MM.1S (cell line): ENCODE measurements at regions not wholly inside any gene's neighbourhood (a gene's known extent, or its start where the extent isn't known, plus 50 kb on each side); places are given as distances from the start of the nearest gene placed in this dataset.
A peak's percentile ranks its signal among the peaks of the same experiment; 100 is the strongest.

Source experiments
- DNase-seq: peaks from one replicate; pipeline ENCODE4 v3.0.0-alpha.2; 2015
- H2AFZ ChIP-seq: fragments of 300-600 bp; sonication (generic); 2 replicates; pipeline ENCODE4 v1.6.0; 2016; ENCODE audit warnings: antibody characterized with exemption, low read length
- H3F3A ChIP-seq: fragments of 300-600 bp; sonication (generic); 2 replicates; pipeline ENCODE4 v1.6.1; 2016; ENCODE audit warnings: mild to moderate bottlenecking, antibody characterized with exemption, low read length, moderate library complexity, mixed read lengths; ENCODE audit not compliant: insufficient read depth
- H3K27ac ChIP-seq: fragments of 300-600 bp; sonication (generic); 2 replicates; pipeline ENCODE4 v1.5.1; 2016; ENCODE audit warnings: mild to moderate bottlenecking, low read length
- H3K27me3 ChIP-seq: fragments of 300-600 bp; sonication (generic); replicated peaks from 2 replicates; pipeline ENCODE4 v1.6.0; 2016; ENCODE audit warnings: low read length; ENCODE audit not compliant: insufficient read depth
- H3K36me3 ChIP-seq: fragments of 300-600 bp; sonication (generic); replicated peaks from 2 replicates; pipeline ENCODE4 v1.6.1; 2016; ENCODE audit warnings: mild to moderate bottlenecking, low read length, mixed read lengths; ENCODE audit not compliant: insufficient read depth
- H3K4me1 ChIP-seq: fragments of 300-600 bp; sonication (generic); 2 replicates; pipeline ENCODE4 v1.6.1; 2016; ENCODE audit warnings: low read length, mixed read lengths
- H3K4me2 ChIP-seq: fragments of 300-600 bp; sonication (generic); 2 replicates; pipeline ENCODE4 v1.6.0; 2016; ENCODE audit warnings: low read depth, low read length
- H3K4me3 ChIP-seq: fragments of 300-600 bp; sonication (generic); 2 replicates; pipeline ENCODE4 v1.5.1; 2016; ENCODE audit warnings: low read length, mixed read lengths
- H3K79me2 ChIP-seq: fragments of 300-600 bp; sonication (generic); 2 replicates; pipeline ENCODE4 v1.6.1; 2016; ENCODE audit warnings: mixed run types, low read length, mixed read lengths
- H3K9ac ChIP-seq: fragments of 300-600 bp; sonication (generic); 2 replicates; pipeline ENCODE4 v1.6.1; 2016; ENCODE audit warnings: low read length, mixed read lengths
- H3K9me2 ChIP-seq: fragments of 300-600 bp; sonication (generic); replicated peaks from 2 replicates; pipeline ENCODE4 v1.6.1; 2016; ENCODE audit warnings: mild to moderate bottlenecking, low read length, mixed read lengths; ENCODE audit not compliant: insufficient read depth
- H3K9me3 ChIP-seq: fragments of 300-600 bp; sonication (generic); replicated peaks from 2 replicates; pipeline ENCODE4 v1.6.1; 2016; ENCODE audit warnings: mild to moderate bottlenecking, low read length, mixed read lengths; ENCODE audit not compliant: insufficient read depth
- H4K20me1 ChIP-seq: fragments of 300-600 bp; sonication (generic); 2 replicates; pipeline ENCODE4 v1.6.1; 2016; ENCODE audit warnings: mild to moderate bottlenecking, low read length, moderate library complexity, mixed read lengths; ENCODE audit not compliant: insufficient read depth
- CTCF ChIP-seq: fragments of 300-600 bp; sonication (generic); IDR thresholded peaks from 2 replicates; pipeline ENCODE4 v1.5.1; 2016; ENCODE audit warnings: antibody characterized with exemption, low read length, mixed read lengths
- EZH2 ChIP-seq: fragments of 300-600 bp; sonication (generic); optimal IDR thresholded peaks from 2 replicates; pipeline ENCODE3; 2017; ENCODE audit warnings: low read depth, mild to moderate bottlenecking, antibody characterized with exemption, low read length, mixed read lengths
- EZH2phosphoT487 ChIP-seq: fragments of 300-600 bp; sonication (generic); IDR thresholded peaks from 2 replicates; pipeline ENCODE4 v1.6.1; 2018; ENCODE audit warnings: antibody characterized with exemption, low read length

GRCh38 chr3:18245721-18246120 is 179.4 kb downstream of the SATB1 start:
- DNase-seq, result peak; percentile 60
- Histone ChIP-seq H3K79me2 (no peaks in the 10 kb centered on the region), H3K27ac (no peak overlapping the region), H4K20me1 (no peaks in the 10 kb centered on the region), H3K9me3 (no peaks in the 10 kb centered on the region), H3K9me2 (no peaks in the 10 kb centered on the region), H3K4me2 (peak overlapping the region; percentile 35; the same call in 1 of the 2 replicates), H3K9ac (no peak overlapping the region), H3K4me3 (no peak overlapping the region), H2AFZ (no peak overlapping the region), H3K4me1 (peaks cover 14% of the 10 kb centered on the region), H3F3A (no peaks in the 10 kb centered on the region), H3K27me3 (peaks cover 7% of the 10 kb centered on the region), H3K36me3 (no peaks in the 10 kb centered on the region)
- TF ChIP-seq EZH2 (no peak), CTCF (no peak), EZH2phosphoT487 (no peak)

GRCh38 chr3:18241837-18242236 is 183.3 kb downstream of the SATB1 start:
- no peak overlapping the region for H3K27ac ChIP-seq
- no peaks in the 10 kb centered on the region for H3F3A ChIP-seq
- no peaks in the 10 kb centered on the region for H3K36me3 ChIP-seq
- H3K9ac ChIP-seq, result no peak overlapping the region
- no peak overlapping the region for H3K4me2 ChIP-seq
- TF ChIP-seq EZH2phosphoT487 (no peak), EZH2 (no peak), CTCF (no peak)
- no peak for DNase-seq
- peaks cover 14% of the 10 kb centered on the region for H3K4me1 ChIP-seq
- no peaks in the 10 kb centered on the region for H3K9me3 ChIP-seq
- no peak overlapping the region for H3K4me3 ChIP-seq
- peaks cover 7% of the 10 kb centered on the region for H3K27me3 ChIP-seq
- no peaks in the 10 kb centered on the region for H4K20me1 ChIP-seq
- H2AFZ ChIP-seq, result no peak overlapping the region
- no peaks in the 10 kb centered on the region for H3K79me2 ChIP-seq
- no peaks in the 10 kb centered on the region for H3K9me2 ChIP-seq

- Histone ChIP-seq H3K9ac (no peak overlapping the region), H3K27ac (no peak overlapping the region), H4K20me1 (no peaks in the 10 kb centered on the region), H3K79me2 (no peaks in the 10 kb centered on the region), H3K4me1 (no peaks in the 10 kb centered on the region), H3K9me3 (no peaks in the 10 kb centered on the region), H3K4me3 (no peak overlapping the region), H3F3A (no peaks in the 10 kb centered on the region), H3K9me2 (no peaks in the 10 kb centered on the region), H3K4me2 (no peak overlapping the region), H2AFZ (no peak overlapping the region), H3K27me3 (peaks cover 3% of the 10 kb centered on the region; the same call in 1 of the 2 replicates), H3K36me3 (no peaks in the 10 kb centered on the region)
- no peak for DNase-seq
- TF ChIP-seq EZH2 (no peak), EZH2phosphoT487 (no peak), CTCF (no peak)
Observed at GRCh38 chr3:18239674-18240073, 185.5 kb downstream of the SATB1 start.
